Gastrocnemius medialis (tissue), 4 donors: ENCODE measurements at regions not wholly inside any gene's neighbourhood (a gene's known extent, or its start where the extent isn't known, plus 50 kb on each side); places are given as distances from the start of the nearest gene placed in this dataset.

Source experiments
- ATAC-seq, 2 donors: fragments of 150-250 bp; one replicate each; pipeline ENCODE4 v1.9.1; 2016
- DNase-seq, 2 donors: peaks; one replicate each; pipeline ENCODE4 v3.0.0-alpha.2; 2019
- H3K27ac ChIP-seq, 4 donors: fragments of 200-600 bp; sonication (generic); 1 replicate in 1 of 4; 2 replicates in 3 of 4; pipeline ENCODE4 v1.5.1; 2016 to 2018; ENCODE audit warnings: mild to moderate bottlenecking in 2 of 4, moderate library complexity in 1 of 4
- H3K27me3 ChIP-seq, 3 donors: fragments of 200-600 bp; sonication (generic) in 2 of 3; 1 replicate in 1 of 3; 2 replicates in 2 of 3; pipeline versions ENCODE4 v1.5.1 to v1.6.0; 2016 to 2019; ENCODE audit warnings: mild to moderate bottlenecking in 1 of 3, moderate library complexity in 1 of 3
- H3K36me3 ChIP-seq, 2 donors: fragments of 200-600 bp; sonication (generic) in 1 of 2; one replicate each; pipeline ENCODE4 v1.5.1; 2017 to 2018
- H3K4me1 ChIP-seq, 2 donors: fragments of 200-600 bp; sonication (generic) in 1 of 2; one replicate each; pipeline ENCODE4 v1.5.1; 2016 to 2017; ENCODE audit warnings: mild to moderate bottlenecking in 2 of 2
- H3K4me3 ChIP-seq, 4 donors: fragments of 200-600 bp; sonication (generic) in 3 of 4; 1 replicate in 1 of 4; 2 replicates in 3 of 4; pipeline ENCODE4 v1.5.1; 2016 to 2019; ENCODE audit warnings: mild to moderate bottlenecking in 2 of 4
- H3K9me3 ChIP-seq, 3 donors: fragments of 200-600 bp; sonication (generic) in 2 of 3; 1 replicate in 1 of 3; 2 replicates in 2 of 3; pipeline ENCODE4 v1.5.1; 2016 to 2019
- POLR2A ChIP-seq, 2 donors: fragments of 450-650 bp; IDR thresholded peaks; one replicate each; pipeline ENCODE4 v1.6.1; 2017; ENCODE audit warnings: antibody characterized with exemption in 2 of 2, mild to moderate bottlenecking in 2 of 2, moderate library complexity in 2 of 2
- in situ Hi-C, 4 donors: fragments of 200-750 bp; cut with MboI; loops; one replicate each; pipeline versions ENCODE4 v1.15.0 to v1.8.0; 2017; ENCODE audit warnings: low sequenced_read_pairs in 4 of 4
- intact Hi-C: fragments of 100-400 bp; cut with DNase I; formaldehyde crosslinking; loops from one replicate; pipeline ENCODE4 v1.15.1; 2023; ENCODE audit warnings: low total_unique reads
- TF ChIP-seq, protein P1 (sequence below), 5 experiments: fragments of 450-650 bp in 3 of 5; fragments of 200-600 bp in 2 of 5; sonication (generic) in 2 of 5; IDR thresholded peaks in 4 of 5; conservative IDR thresholded peaks in 1 of 5; 1 replicate in 4 of 5; 2 replicates in 1 of 5; pipeline ENCODE4 v1.5.1; 2016 to 2019; ENCODE audit warnings: antibody characterized with exemption in 5 of 5, mild to moderate bottlenecking in 3 of 5, moderate library complexity in 3 of 5

DNA sequence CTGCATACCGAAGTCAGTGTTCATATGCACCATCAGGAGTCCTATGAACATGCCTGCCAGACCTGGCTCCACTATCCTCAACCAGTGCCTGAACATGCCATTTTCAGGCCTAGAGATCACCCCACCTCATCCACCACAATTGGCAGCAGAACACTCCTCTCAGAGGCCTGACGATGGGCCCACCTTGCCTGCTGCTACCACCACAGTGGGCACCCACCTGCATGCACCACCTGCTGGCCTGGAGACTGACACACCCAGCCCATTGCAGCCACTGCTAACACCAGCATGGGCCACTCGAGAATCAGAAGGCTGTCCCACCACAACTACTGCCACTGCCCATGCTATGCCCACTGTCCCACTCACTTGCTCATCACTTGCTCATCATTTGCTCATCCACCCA lies 130.7 kb upstream of the FAM13C start:
- Histone ChIP-seq H3K4me1 (no peaks in the 10 kb centered on the region), H3K9me3 (no peaks in the 10 kb centered on the region), H3K27ac (no peak overlapping the region), H3K4me3 (no peak overlapping the region), H3K36me3 (no peaks in the 10 kb centered on the region), H3K27me3 (no peaks in the 10 kb centered on the region)
- intact Hi-C loops, result no loop called here
- DNase-seq (no peak), ATAC-seq (no peak)
- in situ Hi-C loops, result no loop called here
- TF ChIP-seq, protein P1, sequence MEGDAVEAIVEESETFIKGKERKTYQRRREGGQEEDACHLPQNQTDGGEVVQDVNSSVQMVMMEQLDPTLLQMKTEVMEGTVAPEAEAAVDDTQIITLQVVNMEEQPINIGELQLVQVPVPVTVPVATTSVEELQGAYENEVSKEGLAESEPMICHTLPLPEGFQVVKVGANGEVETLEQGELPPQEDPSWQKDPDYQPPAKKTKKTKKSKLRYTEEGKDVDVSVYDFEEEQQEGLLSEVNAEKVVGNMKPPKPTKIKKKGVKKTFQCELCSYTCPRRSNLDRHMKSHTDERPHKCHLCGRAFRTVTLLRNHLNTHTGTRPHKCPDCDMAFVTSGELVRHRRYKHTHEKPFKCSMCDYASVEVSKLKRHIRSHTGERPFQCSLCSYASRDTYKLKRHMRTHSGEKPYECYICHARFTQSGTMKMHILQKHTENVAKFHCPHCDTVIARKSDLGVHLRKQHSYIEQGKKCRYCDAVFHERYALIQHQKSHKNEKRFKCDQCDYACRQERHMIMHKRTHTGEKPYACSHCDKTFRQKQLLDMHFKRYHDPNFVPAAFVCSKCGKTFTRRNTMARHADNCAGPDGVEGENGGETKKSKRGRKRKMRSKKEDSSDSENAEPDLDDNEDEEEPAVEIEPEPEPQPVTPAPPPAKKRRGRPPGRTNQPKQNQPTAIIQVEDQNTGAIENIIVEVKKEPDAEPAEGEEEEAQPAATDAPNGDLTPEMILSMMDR (IDR thresholded peaks at IDR 0.05 in 4 of 5, conservative IDR thresholded peaks at IDR 0.05 in 1 of 5), result no peak
- no peak for TF ChIP-seq POLR2A (IDR thresholded peaks at IDR 0.05)

DNA sequence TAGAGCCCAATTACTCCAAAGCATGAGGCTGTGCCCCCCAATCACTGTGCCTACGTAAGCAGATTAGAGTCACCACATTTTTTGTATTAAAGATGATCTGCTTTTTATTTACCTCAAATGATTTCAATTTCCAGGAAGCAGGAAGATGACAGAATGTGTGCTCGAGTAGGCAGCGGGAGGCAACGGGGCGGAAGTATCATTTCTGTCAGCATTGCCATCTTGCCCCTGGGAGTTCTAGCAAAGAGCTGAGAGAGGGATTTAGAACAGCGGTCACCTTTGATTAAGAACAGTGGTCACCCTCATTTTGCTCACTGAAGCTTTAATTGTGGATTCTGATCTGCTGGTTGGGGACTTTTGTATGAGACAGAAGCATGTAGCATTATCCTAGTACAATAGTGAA lies 117.1 kb upstream of the FAM13C start:
- ATAC-seq, result no peak
- no peak for DNase-seq
- Histone ChIP-seq H3K27ac (no peak overlapping the region), H3K4me3 (no peak overlapping the region), H3K9me3 (no peaks in the 10 kb centered on the region), H3K4me1 (no peaks in the 10 kb centered on the region), H3K27me3 (no peaks in the 10 kb centered on the region), H3K36me3 (no peaks in the 10 kb centered on the region)
- TF ChIP-seq, protein P1 (IDR thresholded peaks at IDR 0.05 in 4 of 5, conservative IDR thresholded peaks at IDR 0.05 in 1 of 5), result no peak
- TF ChIP-seq POLR2A (IDR thresholded peaks at IDR 0.05), result no peak
- in situ Hi-C loops (no loop called here), intact Hi-C loops (no loop called here)

DNA sequence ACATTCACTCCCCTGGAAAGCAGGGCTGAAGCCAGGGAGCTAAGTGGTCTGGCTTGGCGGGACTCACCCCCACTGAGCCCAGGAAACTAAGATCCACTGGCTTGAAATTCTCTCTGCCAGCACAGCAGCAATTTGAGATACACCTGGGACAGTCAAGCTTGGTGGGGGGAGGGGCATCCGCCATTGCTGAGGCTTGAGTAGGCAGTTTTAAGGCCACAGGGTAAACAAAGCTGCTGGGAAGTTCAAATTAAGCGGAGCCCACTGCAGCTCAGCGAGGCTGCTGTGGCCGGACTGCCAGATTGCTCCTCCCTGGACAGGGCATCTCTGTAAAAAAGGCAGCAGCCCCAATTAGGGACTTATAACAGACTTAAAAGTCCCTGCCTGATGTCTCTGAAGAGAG lies 108.2 kb upstream of the FAM13C start:
- TF ChIP-seq, protein P1 (IDR thresholded peaks at IDR 0.05 in 4 of 5, conservative IDR thresholded peaks at IDR 0.05 in 1 of 5), result no peak
- TF ChIP-seq POLR2A (IDR thresholded peaks at IDR 0.05), result no peak
- in situ Hi-C loops, result loop anchor here in 1 of 4 donors (25.0 kb wide), 1 partner anchor 508 kb away; no protein-coding TSS in a partner anchor

DNA sequence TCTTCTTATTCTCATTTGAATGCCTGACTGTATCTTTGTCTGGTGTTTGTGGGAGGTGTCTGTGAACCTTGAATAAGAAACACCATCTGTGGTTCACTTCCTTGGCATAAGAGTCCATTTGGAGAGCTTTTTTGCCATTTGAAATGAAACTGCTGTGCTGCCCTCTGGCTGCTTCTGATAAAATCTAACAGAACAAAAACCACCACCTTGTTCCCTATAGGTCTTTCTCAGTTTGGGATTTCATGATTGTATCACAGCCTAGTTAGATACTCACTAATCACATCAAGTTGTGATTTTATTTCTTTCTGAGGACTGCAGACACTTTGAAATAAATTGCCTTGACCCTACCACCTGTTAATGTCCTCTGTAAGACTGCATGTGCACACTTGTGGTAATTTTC lies 102.7 kb upstream of the FAM13C start:
- Histone ChIP-seq H3K9me3 (no peaks in the 10 kb centered on the region), H3K27me3 (no peaks in the 10 kb centered on the region), H3K36me3 (no peaks in the 10 kb centered on the region), H3K27ac (no peak overlapping the region), H3K4me3 (no peak overlapping the region), H3K4me1 (peaks cover 0 to 11% of the 10 kb centered on the region in 2 donors)
- intact Hi-C loops, result loop anchor here (1.0 kb wide), 1 partner anchor 225 kb away; no protein-coding TSS in a partner anchor
- no peak for TF ChIP-seq POLR2A (IDR thresholded peaks at IDR 0.05)
- TF ChIP-seq, protein P1 (IDR thresholded peaks at IDR 0.05 in 4 of 5, conservative IDR thresholded peaks at IDR 0.05 in 1 of 5), result peak; percentile 51 to 61 (median 57)
- in situ Hi-C loops, result loop anchor here in 3 of 4 donors (5.0 to 25.0 kb wide), 3 partner anchors 223 to 503 kb away; no protein-coding TSS in a partner anchor
- ATAC-seq (peak; percentile 86 to 89), DNase-seq (peak in 1 of 2 donors; percentile 8)

More for the DNA sequence above, 108.2 kb upstream of the FAM13C start:
- Histone ChIP-seq H3K9me3 (no peaks in the 10 kb centered on the region), H3K4me1 (no peaks in the 10 kb centered on the region), H3K4me3 (no peak overlapping the region), H3K36me3 (no peaks in the 10 kb centered on the region), H3K27me3 (no peaks in the 10 kb centered on the region), H3K27ac (no peak overlapping the region)
- intact Hi-C loops, result no loop called here
- ATAC-seq (no peak), DNase-seq (no peak)

DNA sequence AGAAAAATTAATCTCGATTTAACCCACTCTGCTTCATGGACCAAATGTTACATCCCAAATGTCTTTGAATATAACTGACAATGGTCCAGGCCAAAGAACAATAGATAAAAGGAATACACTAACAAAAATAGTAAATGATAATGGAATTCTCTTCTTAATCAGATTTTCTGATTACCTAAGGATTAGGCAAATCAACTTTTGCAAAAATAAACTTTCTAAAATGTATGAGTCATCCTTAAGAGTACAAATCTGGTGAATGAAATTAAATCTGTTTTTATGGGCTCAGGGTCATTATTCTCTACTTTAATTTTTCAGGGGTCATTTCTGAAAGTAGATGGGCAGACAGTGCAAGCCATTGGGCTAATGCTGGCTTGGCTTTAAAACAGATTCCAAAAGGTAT lies 102.1 kb upstream of the FAM13C start:
- in situ Hi-C loops, result loop anchor here in 1 of 4 donors (25.0 kb wide), 1 partner anchor 502 kb away; no protein-coding TSS in a partner anchor

More for the DNA sequence above, 102.1 kb upstream of the FAM13C start:
- no peak for TF ChIP-seq POLR2A (IDR thresholded peaks at IDR 0.05)
- TF ChIP-seq, protein P1 (IDR thresholded peaks at IDR 0.05 in 4 of 5, conservative IDR thresholded peaks at IDR 0.05 in 1 of 5), result no peak
- DNase-seq (no peak), ATAC-seq (no peak)
- Histone ChIP-seq H3K9me3 (no peaks in the 10 kb centered on the region), H3K36me3 (no peaks in the 10 kb centered on the region), H3K27me3 (no peaks in the 10 kb centered on the region), H3K4me1 (peaks cover 0 to 11% of the 10 kb centered on the region in 2 donors), H3K4me3 (no peak overlapping the region), H3K27ac (no peak overlapping the region)
- intact Hi-C loops, result no loop called here
